ENCODE measurements at regions not wholly inside any gene's neighbourhood (a gene's known extent, or its start where the extent isn't known, plus 50 kb on each side); places are given as distances from the start of the nearest gene placed in this dataset.

DNA sequence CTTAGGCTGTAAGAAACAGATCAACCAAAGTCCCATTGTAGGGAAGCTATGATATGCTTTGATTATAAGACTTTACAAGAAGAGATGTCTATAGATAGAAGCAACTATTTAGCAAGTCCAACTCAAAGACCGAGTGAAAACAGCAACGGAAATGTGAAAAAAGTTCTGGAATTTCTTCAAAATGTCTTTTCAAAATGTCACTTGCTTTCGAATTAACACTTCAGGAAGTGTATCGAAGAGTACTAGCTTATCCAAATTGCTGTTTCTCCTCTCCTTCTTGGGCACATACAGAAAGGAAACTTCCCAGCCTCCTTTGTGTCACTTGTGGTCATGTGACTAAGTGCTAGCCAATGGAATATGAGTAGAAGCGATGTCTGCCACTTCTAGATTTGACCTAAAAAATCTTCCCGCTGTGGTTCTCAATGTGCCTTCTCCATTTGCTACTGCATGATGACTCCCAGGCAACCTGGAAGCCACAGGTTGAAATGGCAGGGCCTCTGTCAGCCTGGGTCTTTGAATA is 89.9 kb downstream of the TSEN15 start:
- no peak for DNase-seq (ENCODE audit: low read depth)

DNA sequence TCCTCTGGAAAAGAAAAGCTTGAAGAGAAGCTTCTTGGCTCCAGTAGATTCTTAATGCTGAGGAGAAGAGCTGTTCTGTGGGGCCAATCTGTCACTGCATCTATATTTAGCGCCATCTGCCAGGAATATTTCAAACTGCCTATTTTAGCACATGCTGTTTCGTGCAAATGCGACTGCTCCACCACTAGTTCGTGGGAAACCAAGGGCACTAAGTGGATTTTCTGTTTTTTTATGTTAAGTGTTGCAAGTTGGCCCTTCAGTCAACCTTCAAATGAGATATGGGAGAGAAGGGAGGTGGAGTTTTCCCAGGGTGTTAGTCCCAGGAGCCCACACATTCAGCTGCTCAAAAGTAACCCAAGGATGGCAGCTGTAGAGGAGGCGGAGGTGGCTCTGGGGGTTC is 91.9 kb downstream of the TSEN15 start:
- no peak for DNase-seq (ENCODE audit: low read depth)

DNA sequence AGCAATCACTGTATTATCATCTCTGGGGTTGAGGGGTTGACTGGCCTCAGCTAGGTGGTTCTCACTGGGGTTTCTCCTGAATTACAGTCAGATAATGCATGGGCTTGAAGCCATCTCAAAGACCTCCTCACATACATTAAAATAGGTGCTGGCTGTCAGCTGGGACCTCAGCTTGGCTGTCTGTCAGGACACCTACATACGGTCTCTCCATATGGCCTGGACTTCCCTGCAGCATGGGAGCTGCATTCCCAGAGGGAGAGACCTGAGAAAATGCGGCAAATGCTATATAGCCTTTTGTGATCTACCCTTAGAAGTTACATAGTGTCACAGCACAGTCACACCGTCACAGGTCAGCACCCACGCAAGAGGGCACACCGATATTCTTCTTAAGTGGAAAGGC is 93.6 kb downstream of the TSEN15 start:
- no peak for DNase-seq (ENCODE audit: low read depth)

DNA sequence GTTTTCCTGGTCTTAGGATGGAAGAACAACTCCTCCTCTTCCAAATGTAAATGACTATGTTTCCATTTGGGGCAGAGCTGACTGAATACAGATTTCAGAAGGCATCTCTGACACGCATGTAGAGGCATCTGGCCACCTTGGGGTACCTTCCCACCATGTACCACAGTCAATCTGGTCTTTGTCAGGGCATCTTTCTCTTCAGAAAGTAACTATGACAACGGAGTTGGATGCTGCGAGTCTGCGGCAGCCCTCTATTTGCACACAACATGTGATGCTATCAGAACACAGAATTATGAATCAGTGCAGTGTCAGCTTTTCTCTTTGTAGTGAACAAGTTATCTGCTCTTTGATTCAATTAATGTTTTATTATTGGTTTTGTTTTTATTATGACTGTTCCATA is 94.7 kb downstream of the TSEN15 start:
- no peak for DNase-seq (ENCODE audit: low read depth)

DNA sequence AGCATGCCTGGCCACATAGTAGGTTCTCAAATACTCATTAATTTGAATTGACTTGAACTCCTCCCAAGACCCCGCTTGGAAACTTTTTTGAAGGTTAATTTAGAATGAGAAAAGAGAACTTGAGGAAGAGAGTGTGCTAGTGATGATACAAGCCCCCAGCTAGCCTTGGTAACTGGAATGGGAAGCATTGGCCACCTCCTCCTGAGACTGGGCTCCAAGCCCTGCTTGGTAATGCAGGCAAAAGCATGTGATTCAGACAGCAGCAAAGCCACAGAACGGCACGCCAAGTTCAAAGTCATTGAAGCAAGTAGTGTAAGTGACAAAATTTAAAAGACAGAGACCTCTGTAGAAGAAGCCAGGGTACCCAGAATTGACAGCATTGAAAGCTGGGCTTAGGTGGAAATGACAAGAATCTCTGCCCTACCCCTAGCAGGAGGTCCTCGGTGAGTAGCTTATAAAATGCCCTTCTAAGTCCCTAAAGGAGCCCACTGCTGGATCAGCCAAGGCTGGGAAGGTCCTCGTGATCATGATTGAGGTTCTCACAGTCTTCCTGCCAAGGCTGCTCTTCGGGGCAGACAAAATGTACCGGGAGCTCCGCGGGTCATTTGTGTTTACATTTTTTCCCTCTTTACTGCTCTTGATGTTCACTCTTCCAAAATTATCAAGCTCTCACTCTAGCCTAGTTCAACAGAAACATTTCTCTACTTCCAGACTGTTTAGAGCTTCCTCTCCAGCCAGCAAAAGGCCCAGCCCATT is 99.4 kb downstream of the TSEN15 start:
- no peak for DNase-seq (ENCODE audit: low read depth)

DNA sequence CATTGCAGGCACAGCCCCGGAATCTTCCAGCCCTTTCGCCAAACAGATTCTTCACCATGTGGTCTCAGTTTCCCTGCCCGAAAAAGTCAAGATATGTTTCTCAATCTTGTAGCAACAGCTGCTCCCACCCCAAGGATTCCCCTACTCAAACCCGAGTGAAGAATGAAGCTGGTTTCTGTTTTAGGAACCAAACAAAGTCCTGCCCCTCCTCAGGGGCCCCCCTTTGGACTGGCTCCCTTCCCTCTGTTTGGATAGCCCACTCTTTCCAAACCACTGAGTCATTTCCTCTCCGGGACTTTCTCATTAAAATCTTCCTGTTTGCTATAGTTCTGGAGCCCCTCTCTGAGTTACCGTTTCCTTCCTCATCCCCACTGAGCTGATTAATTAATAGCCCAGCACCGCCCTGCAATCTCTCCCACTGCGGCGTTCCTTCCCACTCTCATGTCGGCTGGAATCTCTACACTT is 100.9 kb downstream of the TSEN15 start:
- DNase-seq (ENCODE audit: low read depth) = no peak

DNA sequence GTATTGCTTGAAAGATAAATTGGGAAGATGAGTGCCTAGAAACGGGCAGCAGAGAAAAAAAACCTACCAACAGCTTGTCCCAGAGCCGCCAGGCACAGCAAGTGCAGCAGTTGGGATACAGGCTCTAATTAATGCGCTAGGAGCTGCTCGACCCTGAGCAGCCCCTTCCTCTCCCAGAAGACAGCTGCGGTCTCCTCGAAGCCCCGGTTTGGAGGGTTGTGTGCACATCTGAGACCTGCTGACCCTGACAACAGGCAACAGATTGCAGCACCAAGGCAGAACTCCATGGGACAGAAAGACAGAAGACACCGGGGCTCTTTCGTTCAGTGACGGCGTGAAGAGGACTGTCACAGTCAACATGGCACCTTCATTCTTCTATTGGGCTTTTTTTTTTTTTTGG is 101.4 kb downstream of the TSEN15 start:
- DNase-seq (ENCODE audit: low read depth) = no peak

DNA sequence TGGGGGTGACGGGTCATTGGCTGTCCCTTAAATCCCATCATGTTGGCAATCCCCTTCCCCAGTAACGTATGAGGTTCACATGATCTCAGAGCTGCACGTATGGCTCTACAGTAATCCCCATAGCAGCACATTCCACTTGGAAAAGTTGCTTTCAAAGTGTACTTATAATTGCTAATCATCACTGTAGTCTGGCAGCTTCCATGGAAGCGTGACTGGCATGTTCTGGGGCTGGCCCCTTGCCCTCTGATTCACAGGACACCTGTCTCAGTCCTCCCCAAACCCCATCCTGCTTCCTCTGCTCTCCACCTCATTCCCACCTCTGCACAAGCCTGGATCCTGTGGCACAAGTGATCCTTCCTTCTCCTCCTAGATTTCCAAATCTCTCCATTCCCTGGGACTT is 102.2 kb downstream of the TSEN15 start:
- no peak for DNase-seq (ENCODE audit: low read depth)

DNA sequence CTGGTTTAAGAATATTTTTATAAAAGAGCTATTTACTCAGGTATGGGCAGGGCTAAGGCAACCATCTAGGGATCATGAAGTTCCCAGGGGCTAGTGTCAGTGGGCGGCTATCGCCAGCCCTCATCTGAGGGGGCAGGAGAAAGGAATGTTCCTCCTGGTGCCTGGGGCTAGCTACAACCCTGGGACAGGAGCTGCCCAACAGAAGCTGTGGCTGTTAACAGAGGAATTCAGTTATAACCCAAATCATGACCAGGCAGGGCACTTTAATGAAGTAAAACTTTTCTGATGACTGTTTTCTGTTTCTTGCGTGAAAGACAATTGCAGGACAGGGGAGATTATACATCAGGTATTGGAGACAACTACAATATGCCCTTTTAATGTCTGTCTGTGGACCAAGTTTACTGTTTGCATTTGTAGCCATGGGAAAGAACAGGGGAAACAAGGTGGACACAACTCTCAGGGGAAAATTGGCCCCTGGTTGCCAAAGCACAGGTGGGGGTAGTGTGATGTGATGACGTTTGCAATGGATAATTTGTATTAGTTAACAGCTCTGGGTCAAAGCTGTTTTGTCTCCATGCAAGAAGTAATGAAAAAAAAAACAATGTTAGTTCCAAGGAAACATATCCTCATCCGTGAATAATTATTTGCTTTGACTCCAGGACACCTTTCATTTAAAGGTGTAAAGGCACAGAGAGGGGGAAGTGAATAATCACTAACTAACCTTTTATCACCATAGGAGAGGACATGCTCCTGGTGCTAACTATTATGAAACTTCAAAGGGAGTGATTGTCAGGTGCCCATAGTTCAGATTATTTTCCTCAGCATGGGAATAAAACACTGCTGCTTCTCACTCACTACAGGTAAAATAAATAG is 105.2 kb downstream of the TSEN15 start:
- no peak for DNase-seq (ENCODE audit: low read depth)

DNA sequence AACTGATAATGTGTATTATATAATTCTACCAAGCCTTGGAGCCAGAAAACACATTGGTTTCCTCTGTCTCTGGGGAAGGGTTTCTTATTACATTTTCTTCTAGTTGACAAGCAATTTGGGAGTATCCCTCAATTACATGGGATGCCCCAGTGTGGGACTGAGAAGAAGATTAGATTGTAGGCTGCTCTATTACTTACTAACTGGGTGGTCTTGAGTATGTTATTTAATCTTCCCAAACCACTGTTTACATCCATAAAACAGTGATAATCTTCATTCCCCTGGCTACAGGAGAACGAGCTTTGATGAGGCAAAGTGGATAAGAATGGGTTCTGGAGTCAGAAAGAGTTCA is 105.8 kb downstream of the TSEN15 start:
- no peak for DNase-seq (ENCODE audit: low read depth)

DNA sequence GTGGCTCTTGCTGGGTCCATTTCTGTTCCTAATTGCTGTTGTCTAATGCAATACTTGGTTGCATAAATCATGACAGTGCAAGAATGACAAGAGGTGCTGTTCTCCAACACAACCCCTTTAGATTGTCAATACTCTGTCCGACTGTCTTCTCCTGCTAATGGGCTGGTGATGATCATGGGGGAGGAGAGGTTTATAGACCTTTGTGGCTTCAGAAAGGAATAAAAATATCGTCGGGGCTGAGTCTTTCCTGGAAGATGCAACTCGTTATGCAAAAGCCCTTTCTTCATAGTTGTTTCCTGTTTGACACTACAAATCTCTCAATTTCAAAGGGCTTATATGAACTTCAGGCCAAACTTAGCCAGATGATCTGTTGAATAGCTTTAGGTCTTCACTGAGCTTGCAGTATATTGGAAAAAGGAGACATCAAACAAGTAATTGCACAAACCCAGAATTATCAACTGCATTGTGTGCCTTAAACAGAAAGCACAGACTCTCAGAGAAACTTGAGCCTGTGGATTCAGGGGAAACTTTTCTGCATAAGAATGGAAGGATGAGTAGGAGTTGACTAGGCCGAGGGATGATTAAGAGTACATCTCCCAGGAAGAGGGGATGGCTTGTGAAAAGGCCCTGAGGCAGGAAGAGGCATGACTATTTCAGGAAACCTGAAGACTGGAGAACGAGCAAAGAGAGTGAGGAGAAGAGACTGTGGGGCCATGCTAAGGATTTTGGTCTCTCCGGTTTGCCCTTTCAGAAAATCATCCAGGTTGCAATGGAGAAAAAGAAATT is 107.6 kb downstream of the TSEN15 start:
- no peak for DNase-seq (ENCODE audit: low read depth)

DNA sequence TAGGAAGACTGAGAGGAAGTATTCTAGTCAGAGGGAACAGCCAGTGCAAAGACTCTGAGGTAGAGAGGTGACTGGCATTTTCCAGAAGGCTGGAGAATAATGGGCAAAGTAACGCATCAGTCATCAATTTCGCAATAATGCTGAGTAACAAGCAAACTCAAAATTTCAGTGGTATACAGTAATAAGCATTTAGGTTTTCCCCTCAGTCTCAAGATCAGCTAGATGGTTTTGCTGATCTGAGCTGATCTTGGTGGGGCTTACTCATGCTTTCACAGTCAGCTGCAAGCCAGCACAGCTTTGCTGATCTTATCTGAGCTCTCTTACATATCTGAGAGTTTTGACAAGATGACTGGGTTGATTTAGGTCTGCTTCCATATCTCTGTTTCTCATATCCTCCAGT is 108.7 kb downstream of the TSEN15 start:
- DNase-seq (ENCODE audit: low read depth) = no peak

DNA sequence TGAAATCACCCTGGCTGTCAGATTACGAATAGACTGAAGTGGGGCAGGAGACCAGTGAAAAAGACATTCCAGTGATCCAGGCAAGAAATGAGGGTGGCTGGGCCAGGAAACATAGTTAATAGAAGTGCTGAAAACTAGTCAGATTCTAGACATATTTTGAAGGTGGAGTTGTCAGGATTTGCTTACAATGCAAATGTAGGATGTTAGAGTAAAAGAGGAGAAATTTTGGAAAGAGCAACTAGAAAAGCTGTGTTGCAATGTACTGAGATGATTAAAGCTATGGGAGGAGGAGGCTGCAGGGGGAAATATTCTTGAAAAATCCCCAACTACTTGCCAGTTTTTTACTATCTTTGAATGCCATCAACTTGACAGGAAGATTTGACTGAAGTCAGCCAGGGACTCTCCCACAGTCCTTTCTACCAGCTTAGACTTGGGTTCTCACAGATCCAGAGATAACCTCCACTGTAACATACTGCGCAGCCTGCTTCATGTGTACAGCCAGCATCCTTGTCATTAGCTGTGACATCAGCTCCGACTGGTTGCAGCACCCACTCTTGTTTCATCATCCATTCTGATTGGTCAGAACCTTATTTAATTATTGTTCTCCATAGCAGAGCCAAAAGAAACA is 109.7 kb downstream of the TSEN15 start:
- DNase-seq (ENCODE audit: low read depth) = no peak

DNA sequence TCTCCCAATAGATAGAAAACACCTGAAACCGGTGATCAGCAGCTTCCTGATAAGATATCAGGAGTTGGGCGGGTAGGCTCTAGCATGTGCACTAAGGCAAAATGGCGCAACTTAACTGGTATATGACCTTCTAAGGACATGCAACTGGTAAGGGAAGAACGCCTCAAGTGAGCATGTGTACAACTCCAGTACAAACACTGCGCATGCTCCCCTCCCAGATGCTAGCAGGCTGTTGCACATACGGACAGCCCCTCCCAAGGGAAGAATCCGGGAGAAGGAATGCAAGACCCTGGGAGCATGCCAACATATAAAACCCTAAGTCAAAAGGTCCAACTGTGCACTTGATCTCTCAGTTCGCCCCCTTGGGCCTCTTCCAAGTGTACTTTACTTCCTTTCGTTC is 110.8 kb downstream of the TSEN15 start:
- no peak for DNase-seq (ENCODE audit: low read depth)

DNA sequence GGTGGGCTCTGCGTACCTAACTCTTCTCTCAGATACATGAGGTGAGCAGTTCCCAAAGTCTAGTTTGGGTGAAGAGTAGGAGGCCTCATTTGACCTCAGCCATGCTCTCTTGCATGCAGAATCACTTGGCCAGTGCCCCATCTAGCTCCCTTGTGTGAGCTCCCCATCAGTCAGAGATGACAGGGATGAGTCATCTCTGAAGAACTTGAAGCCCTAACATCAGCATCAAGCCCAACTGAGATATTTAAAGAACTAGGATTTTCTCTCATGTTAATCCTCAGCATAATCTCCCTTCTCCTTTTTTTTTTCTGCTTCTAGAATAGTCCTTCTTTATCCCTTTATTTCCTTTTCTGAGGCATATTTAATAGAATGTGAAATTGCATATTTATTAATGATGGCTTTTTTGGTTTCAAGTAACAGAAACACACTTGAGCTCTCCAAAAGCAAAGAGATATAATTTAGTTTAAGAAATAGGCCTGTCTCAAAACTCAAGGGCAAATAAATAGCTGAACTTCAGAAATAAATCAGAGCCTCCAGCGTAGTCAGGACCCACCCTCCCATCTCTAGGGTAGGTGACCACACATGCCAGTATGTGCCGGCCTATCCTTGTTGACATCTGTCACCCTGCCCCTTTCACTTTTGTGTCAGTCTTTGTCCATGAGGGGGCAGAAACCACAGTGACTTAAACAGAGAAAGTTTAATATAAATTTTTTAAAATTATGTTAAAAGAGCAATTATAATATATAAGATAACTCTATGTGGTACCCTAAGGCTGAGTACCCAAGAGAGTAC is 112.3 kb downstream of the TSEN15 start:
- no peak for DNase-seq (ENCODE audit: low read depth)

DNA sequence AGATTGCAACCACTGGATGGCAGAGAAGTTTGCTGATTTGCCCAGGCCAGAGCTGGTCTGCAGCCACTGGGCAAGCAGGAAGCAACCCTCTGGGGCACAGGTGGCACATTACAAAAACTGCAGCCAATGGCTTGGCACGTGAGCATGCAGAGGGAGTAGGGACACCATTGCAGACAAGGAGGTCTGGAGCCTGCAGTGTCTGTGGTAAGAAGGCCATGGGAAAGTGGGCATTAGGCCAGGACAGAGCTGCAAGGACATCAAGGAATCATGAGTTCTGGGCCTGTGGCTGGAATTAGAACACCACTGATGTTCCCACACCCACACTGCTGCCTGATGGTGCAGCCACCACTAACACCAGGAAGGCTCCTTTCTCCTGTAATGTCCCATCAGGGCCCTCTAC is 113.0 kb downstream of the TSEN15 start:
- DNase-seq (ENCODE audit: low read depth) = no peak

DNA sequence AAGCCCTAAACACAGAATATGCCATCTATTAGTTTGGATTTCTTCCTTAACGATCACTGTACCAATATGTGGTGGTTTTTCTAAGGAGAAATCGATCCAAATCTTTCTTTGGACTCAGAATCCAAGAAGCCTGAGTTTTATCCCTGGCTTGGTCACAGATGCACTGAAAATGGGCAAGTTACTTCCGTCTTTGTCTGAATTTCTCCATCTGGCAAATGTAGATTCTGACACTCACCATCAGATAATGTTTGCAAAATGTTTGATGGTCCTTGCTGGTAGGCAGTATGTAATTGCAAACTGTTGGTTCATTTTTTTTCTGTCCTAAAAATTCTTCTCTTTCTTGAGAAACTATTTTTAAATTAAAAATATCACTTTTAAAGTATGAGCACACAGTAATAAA is 115.0 kb downstream of the TSEN15 start:
- DNase-seq (ENCODE audit: low read depth) = no peak

DNA sequence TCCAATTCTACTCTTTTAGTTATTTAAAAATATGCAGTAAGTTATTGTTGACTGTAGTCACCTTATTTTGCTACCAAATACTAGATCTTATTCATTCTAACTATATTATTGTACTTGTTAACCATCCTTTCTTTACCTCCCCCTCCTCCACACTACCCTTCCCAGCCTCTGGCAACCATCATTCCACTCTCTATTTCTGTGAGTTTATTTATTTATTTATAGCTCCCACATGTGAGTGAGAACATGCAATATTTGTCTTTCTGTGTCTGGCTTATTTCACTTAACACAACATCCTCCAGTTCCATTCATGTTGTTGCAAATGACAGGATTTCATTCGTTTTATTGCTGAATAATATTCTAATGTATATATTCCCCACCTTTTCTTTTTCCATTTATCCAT is 115.8 kb downstream of the TSEN15 start:
- DNase-seq (ENCODE audit: low read depth) = no peak

DNA sequence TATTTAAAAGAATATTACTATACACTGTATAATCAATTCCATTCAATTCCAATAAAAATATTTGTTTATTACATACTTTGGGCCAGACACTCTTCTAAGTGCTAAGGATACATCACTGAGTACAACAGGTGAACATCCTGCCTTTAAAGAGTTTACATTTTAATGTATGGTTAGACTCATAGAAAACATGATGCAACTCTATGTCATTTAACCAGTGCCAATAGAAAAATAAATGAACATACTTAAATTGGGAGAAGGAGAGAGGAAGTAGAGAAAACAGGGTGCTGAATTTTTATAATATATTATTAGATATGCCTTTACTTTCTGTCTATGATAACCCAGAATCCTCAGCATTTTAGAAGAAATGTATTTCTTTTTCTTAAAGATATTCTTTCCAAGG is 119.2 kb downstream of the TSEN15 start:
- DNase-seq (ENCODE audit: low read depth) = no peak

DNA sequence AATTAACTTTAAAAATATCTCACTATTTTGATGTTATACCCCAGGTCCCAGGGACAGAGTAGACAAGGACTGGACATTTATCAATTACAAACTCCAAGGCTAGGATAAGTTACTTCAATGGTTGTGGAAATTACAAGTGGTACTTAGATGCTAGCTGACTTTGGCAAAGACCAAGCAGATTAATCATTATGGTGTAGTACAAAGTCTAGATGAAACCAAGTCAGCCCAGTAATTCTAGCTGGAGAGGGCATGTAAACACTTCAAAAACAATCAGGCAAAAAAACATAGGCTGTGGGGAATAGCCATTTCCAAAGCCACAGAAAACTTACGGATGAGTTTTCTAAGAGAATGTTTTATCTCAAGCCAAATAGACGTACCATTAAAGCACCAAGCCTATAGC is 124.5 kb downstream of the TSEN15 start:
- no peak for DNase-seq (ENCODE audit: low read depth)

DNA sequence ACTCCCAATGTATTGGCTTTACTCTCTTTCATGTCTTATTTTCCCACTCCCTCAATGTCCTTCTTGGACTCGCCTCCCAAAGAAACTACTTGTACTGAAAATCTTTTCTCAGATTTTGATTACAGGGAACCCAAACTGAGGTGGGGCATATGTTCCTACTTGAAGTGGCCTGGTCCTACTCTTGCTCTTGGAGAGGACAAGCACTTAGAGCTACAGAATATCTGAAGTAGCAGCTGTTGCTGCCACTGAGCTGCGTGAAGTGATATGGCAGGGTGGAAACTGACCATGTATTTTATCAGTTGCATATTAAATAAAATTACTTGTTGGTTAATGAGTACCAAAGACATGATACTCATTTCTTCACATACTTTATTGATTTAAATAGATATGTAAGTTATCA is 129.5 kb downstream of the TSEN15 start:
- DNase-seq (ENCODE audit: low read depth) = no peak
